Loucy (cell line): ENCODE measurements at regions not wholly inside any gene's neighbourhood (a gene's known extent, or its start where the extent isn't known, plus 50 kb on each side); places are given as distances from the start of the nearest gene placed in this dataset.

Source experiments
- H2AFZ ChIP-seq: fragments of 200-600 bp; sonication (generic); 2 replicates; pipeline ENCODE4 v1.6.0; 2016; ENCODE audit warnings: antibody characterized with exemption, mild to moderate bottlenecking, low read length, moderate library complexity
- H3F3A ChIP-seq: fragments of 200-600 bp; 2 replicates; pipeline ENCODE4 v1.6.0; 2016; ENCODE audit warnings: antibody characterized with exemption, low read depth, mild to moderate bottlenecking
- H3K27me3 ChIP-seq: fragments of 200-600 bp; sonication (generic); 2 replicates; pipeline ENCODE4 v1.6.1; 2014; ENCODE audit warnings: low read length, mild to moderate bottlenecking; ENCODE audit not compliant: insufficient read depth, poor library complexity, severe bottlenecking
- H3K36me3 ChIP-seq: fragments of 200-600 bp; sonication (generic); 2 replicates; pipeline ENCODE4 v1.6.1; 2016; ENCODE audit warnings: low read length; ENCODE audit not compliant: insufficient read depth
- H3K4me1 ChIP-seq: fragments of 200-600 bp; sonication (generic); 2 replicates; pipeline ENCODE4 v1.5.1; 2014; ENCODE audit warnings: low read length, mild to moderate bottlenecking; ENCODE audit not compliant: insufficient read depth, poor library complexity, severe bottlenecking
- H3K4me2 ChIP-seq: fragments of 200-600 bp; sonication (generic); 2 replicates; pipeline ENCODE4 v1.6.0; 2014; ENCODE audit warnings: antibody characterized with exemption, low read length, low read depth, mild to moderate bottlenecking; ENCODE audit not compliant: poor library complexity, severe bottlenecking
- H3K4me3 ChIP-seq: fragments of 200-600 bp; sonication (generic); 2 replicates; pipeline ENCODE4 v1.5.1; 2014; ENCODE audit warnings: low read length, mild to moderate bottlenecking, mixed read lengths; ENCODE audit not compliant: poor library complexity, severe bottlenecking
- H3K79me2 ChIP-seq: fragments of 200-600 bp; sonication (generic); 2 replicates; pipeline ENCODE4 v1.6.1; 2014; ENCODE audit warnings: low read length; ENCODE audit not compliant: insufficient read depth
- H3K9ac ChIP-seq: fragments of 200-600 bp; sonication (generic); 2 replicates; pipeline ENCODE4 v1.6.0; 2014; ENCODE audit warnings: mild to moderate bottlenecking, low read depth, low read length, moderate library complexity; ENCODE audit not compliant: poor library complexity, severe bottlenecking
- H3K9me2 ChIP-seq: fragments of 200-600 bp; sonication (generic); replicated peaks from 2 replicates; pipeline ENCODE4 v1.6.1; 2016; ENCODE audit warnings: low read depth, low read length, mixed read lengths
- H3K9me3 ChIP-seq: fragments of 200-600 bp; sonication (generic); 2 replicates; pipeline ENCODE4 v1.6.1; 2014; ENCODE audit warnings: mild to moderate bottlenecking, antibody characterized with exemption, low read length, low read depth; ENCODE audit not compliant: insufficient read depth
- H4K20me1 ChIP-seq: fragments of 200-600 bp; sonication (generic); 2 replicates; pipeline ENCODE4 v1.6.0; 2014; ENCODE audit warnings: antibody characterized with exemption, low read length, mild to moderate bottlenecking; ENCODE audit not compliant: insufficient read depth, poor library complexity, severe bottlenecking
- EZH2phosphoT487 ChIP-seq: fragments of 200-600 bp; IDR thresholded peaks from 2 replicates; pipeline ENCODE4 v1.6.1; 2018; ENCODE audit warnings: antibody characterized with exemption, mild to moderate bottlenecking, moderate library complexity, borderline replicate concordance
- TF ChIP-seq, protein P1 (sequence below): fragments of 200-600 bp; sonication (generic); conservative IDR thresholded peaks from 2 replicates; pipeline ENCODE4 v1.5.1; 2014; ENCODE audit warnings: mild to moderate bottlenecking, antibody characterized with exemption, low read length

DNA sequence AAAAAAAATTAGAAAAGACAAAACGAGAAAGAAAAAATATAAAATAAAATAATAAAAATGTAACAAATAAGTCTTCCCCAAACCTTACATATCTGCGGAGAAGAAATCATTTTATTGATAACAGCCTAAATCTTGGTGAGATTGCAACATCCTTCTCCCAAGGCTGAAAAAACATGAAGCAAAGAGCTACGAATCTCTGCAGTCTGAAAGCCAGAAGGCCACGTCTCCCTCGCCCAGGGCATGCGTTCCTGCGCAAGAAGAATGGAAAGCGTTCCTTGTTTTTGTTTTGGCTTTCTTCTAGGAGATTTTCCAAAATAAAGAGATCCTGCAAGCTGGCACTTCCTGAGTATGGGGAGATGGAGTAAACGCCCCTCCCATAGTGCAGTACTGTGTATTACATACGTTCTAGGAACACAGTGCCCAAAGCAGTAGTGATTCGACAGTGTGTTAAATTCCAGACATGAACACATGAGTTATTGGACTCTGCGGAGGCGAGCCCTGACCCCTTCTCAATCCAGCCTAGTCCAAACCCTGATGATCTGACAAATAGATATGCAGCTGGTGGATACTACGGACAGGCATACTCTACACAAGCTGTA is 126.7 kb upstream of the RREB1 start:
- Histone ChIP-seq H3F3A (no peaks in the 10 kb centered on the region), H4K20me1 (no peaks in the 10 kb centered on the region), H3K36me3 (no peaks in the 10 kb centered on the region), H3K4me3 (no peak overlapping the region), H3K9me3 (no peaks in the 10 kb centered on the region), H3K4me2 (no peak overlapping the region), H3K79me2 (no peaks in the 10 kb centered on the region), H3K27me3 (no peaks in the 10 kb centered on the region), H3K9ac (no peak overlapping the region), H3K4me1 (peaks cover 3% of the 10 kb centered on the region), H3K9me2 (no peaks in the 10 kb centered on the region), H2AFZ (no peak overlapping the region)
- TF ChIP-seq, protein P1, sequence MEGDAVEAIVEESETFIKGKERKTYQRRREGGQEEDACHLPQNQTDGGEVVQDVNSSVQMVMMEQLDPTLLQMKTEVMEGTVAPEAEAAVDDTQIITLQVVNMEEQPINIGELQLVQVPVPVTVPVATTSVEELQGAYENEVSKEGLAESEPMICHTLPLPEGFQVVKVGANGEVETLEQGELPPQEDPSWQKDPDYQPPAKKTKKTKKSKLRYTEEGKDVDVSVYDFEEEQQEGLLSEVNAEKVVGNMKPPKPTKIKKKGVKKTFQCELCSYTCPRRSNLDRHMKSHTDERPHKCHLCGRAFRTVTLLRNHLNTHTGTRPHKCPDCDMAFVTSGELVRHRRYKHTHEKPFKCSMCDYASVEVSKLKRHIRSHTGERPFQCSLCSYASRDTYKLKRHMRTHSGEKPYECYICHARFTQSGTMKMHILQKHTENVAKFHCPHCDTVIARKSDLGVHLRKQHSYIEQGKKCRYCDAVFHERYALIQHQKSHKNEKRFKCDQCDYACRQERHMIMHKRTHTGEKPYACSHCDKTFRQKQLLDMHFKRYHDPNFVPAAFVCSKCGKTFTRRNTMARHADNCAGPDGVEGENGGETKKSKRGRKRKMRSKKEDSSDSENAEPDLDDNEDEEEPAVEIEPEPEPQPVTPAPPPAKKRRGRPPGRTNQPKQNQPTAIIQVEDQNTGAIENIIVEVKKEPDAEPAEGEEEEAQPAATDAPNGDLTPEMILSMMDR: no peak
- TF ChIP-seq EZH2phosphoT487: no peak

DNA sequence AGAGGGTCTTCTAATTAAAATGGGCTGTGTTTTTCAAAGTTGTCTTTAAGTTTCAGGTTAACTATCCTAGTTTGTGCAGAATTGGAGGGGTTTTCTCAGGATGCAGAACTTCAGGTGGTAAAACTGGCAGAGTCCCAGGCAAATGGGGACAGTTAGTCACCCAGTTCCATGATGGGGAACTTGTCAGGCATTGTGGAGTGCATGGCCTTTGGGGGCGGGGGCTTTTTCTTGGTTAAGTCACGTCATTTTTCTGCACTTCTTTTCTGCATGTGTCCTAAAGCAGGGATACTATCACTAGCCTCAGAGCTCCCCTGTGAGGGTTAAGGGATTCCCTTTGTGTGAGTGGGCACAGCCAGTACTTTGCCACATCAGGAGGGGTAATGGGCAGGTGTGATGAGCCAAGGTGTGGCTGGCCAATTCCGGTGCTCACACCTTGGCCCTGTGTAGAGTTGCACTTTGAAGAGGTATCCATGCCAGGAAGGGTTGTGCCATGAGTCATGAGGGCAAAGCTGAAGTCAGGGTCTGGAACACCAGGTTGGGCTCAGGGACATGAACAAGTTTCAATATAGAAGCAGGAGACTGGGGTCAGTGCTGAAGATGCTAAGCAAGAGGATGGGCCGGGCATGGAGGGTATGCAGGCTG is 126.0 kb upstream of the RREB1 start:
- no peak overlapping the region for H3K4me2 ChIP-seq
- no peaks in the 10 kb centered on the region for H3F3A ChIP-seq
- H3K79me2 ChIP-seq: no peaks in the 10 kb centered on the region
- H3K27me3 ChIP-seq: no peaks in the 10 kb centered on the region
- peaks cover 5% of the 10 kb centered on the region for H3K4me1 ChIP-seq
- no peak overlapping the region for H2AFZ ChIP-seq
- no peaks in the 10 kb centered on the region for H4K20me1 ChIP-seq
- H3K4me3 ChIP-seq: no peak overlapping the region
- no peak for TF ChIP-seq EZH2phosphoT487
- TF ChIP-seq, protein P1: no peak
- no peak overlapping the region for H3K9ac ChIP-seq
- no peaks in the 10 kb centered on the region for H3K36me3 ChIP-seq
- H3K9me2 ChIP-seq: no peaks in the 10 kb centered on the region
- no peaks in the 10 kb centered on the region for H3K9me3 ChIP-seq

DNA sequence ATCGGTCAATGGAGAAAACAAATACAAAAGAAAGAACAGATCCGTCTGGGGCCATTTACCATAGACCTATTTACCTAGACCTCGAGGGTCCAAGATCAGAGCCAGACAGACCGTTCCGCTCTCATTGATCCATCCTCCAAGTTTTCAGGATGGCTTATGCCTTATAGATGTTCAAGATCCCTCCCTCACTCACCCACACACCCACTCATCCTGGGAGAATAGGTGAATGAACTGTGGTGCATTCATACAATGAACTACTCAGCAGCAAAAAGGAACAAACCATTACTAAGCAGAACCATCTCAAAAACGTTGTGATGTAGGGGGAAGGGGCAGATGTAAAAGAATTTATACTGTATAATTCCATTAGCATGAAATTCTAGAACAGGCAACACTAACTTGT is 125.1 kb upstream of the RREB1 start:
- H3K36me3 ChIP-seq: no peaks in the 10 kb centered on the region
- no peaks in the 10 kb centered on the region for H3K9me2 ChIP-seq
- no peak overlapping the region for H2AFZ ChIP-seq
- no peak overlapping the region for H3K9ac ChIP-seq
- peaks cover 5% of the 10 kb centered on the region for H3K4me1 ChIP-seq
- H3K4me2 ChIP-seq: no peak overlapping the region
- no peak overlapping the region for H3K4me3 ChIP-seq
- H3F3A ChIP-seq: no peaks in the 10 kb centered on the region
- no peaks in the 10 kb centered on the region for H3K9me3 ChIP-seq
- H3K27me3 ChIP-seq: no peaks in the 10 kb centered on the region
- H3K79me2 ChIP-seq: no peaks in the 10 kb centered on the region
- H4K20me1 ChIP-seq: no peaks in the 10 kb centered on the region
- TF ChIP-seq, protein P1: no peak
- TF ChIP-seq EZH2phosphoT487: no peak
